HG03280 (cell line): ENCODE measurements at regions not wholly inside any gene's neighbourhood (a gene's known extent, or its start where the extent isn't known, plus 50 kb on each side); places are given as distances from the start of the nearest gene placed in this dataset.

Source experiments
- ATAC-seq: cut with Tn5 transposase; IDR thresholded peaks from one replicate; pipeline ENCODE4 v1.9.1; 2021; ENCODE audit warnings: mild to moderate bottlenecking, moderate library complexity; ENCODE audit not compliant: unreplicated experiment

DNA sequence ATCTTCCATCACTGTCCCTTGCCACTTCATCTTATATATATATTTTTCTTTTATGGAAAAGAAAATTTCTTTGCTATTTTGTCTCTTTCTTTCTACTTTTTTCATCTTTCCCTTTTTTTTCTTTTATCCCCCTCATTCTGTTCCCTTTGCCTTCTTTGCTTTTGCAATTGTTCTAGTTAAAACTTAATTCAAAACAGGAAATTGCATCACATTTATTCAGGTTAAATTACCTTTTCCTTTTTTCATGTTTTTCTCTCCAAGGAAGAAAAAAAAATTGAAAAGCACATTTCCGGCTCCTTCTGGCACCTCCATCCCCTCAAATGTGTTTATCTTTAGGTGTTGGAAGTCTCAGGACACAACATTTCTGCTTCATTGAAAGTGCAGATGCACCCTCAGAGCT lies 176.9 kb downstream of the FGF1 start:
- no peak for ATAC-seq

DNA sequence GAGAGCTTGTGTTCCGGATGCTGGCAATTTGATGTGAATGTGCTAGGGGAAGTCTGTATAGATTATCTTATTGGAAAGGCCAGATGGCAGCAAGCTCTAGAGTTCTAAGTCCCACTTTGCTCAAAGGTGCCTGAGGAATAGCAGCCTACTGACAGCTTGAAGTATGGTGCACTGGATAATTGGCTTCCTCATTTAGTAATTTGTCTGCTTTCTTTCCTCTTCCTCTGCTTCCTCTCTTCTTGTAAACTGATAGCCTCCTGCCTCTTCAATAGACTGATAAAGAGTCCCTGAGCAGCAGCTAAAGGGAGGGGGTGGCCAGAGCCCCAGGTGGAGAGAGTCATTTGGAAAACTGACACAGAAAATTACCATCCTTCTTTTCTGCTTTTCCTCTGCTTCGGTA lies 177.3 kb downstream of the FGF1 start:
- ATAC-seq = no peak

DNA sequence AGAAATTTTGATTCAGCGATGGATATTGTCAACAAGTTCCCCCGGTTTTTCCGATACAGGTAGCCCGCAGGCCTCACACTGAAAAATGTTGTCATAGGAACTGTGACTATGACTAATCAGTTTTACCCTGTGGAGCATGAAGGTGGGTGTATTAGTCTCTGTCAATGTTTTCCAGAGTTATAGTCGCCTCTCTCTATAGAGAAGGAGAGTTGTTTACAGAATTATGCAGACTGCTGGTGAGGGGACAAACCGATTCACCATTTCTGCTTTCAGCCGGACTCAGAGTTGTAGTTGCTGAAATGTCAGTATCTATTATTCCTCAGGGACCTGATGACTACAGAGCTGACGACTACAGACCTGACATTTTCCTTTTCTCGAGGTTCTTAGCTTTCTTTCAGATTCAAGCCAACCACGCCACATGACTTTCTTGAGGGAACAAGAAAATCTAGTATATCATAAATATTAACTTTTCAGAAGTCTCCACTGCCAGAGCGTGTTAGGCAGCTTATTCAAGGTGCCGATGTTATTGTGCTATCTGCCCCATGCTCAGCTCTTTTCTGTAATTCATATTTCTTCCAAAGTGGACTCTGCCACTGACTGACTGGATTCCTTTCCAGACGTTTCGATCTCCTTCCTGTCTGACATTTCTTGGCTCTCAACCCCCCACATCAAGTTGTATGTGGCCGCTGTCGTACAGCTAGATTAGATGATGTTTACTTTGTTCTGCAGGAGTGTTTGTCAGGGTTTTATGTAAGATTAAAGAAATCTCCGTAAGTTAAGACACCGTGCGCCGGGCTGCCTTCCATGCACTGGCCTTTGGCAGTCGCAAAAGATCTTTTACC lies 178.1 kb downstream of the FGF1 start:
- no peak for ATAC-seq

DNA sequence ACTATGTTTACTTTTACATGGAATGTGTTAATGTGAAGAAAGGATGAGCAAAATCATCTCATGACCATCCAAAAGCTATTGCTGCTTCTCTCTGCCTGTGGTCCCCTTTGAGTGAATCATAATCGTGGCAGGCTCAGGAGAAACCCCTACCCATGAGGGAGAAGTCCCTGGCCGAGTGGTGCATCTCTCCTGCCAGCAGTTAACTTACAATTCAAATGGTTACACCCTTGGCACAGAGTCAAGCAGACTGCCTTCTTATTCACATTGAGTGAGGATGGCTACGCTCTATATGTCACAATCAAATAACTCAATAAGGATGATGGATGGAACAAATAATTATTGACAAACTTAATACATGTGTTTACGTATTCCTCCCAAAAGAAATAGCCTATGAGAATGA lies 179.1 kb downstream of the FGF1 start:
- ATAC-seq = no peak

DNA sequence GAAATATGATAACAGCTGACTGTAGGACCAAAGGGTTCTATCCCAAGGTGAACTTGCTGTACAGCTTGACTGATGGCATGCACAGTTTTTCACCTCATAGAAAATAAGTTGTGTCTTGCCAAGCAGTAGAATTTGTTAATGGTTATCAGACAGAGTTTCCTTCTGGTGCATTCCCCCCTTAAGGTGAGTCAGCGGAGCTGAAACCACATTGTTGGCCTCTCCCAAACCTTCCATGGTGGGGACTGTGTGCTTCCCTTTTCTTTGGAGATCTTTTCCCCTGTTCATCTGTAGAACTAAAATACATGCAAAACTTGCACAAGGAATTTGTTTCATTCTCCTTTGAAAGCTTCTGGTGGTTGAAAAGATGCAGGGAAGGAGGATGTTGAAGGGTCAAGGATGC lies 179.8 kb downstream of the FGF1 start:
- ATAC-seq = no peak

DNA sequence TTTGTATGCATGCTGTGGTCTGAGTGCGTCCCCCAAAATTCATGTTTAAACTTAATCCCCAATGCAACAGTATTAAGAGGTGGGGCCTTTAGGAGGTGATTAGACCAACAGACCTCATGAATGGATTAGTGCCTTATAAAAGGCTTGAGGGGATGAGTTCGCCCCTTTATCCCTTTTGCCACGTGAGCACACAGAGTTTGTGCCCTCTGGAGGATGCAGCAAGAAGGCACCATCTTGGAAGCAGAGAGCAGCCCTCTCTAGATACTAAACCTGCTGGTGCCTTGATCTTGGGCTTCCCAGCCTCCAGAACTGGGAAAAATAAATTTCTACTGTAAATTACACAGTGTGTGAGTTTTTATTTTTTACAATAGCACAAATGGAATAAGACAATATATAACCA lies 177.1 kb upstream of the SPRY4 start:
- ATAC-seq = no peak

DNA sequence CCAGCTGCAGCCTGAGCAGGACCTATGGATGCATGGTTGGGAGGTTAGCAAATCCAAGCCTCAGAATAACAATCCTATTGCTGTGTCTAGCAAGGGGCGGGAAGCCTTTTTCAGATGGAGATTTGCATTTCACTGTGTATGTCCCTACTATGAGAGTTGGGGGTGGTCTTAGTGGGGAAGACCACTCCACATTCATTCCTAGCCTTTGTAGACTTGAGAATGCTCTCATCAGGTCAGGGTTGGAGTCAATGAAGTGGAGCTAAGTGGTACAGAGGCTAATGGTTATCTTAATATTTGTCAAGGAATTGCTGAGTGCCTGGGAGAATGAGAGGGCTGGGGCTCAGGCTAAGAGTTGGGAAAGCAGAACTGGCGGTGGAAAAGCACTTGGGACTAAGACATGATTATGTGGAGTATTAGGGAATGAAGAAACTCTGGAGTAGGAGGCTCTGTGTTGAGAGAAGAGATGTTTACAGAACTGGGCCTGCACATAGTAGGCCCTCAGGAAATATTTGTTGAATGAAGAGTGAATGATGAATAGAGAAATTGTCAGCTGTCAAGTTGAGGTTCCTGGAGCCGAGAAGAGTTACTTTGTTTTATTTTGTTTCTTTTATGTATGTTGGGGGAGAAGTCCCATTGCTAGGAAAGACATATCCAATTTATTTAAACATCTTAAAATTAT lies 175.5 kb upstream of the SPRY4 start:
- ATAC-seq = no peak

DNA sequence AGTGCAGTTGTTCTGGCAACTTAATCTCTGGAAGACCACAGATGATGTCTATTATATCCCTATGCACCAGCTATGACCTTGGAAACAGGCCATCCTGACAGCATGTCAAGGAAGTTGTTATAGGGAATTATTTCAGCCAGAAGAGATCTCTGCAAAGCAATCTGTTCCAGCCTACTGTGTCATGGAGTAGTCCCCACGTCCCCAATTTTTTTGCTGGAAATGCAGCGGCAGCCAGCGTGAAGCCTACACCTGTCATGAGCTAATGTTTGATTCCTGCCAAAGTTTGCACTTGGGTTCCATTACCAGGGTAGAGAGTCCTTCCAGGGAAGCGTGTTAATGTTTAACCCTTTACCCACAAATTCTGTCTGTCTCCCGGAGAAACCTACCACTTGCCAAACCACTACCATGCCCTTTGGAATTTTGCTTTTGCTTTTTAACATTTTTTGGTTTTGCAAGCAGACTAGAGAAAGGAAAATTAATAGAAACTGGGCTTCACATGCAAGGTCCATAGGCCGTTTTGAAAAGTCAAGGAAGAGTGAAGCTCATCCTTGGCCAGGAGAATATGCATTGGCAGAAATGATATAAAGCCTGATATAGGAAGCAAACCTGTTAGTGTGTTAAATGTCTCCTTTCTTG lies 174.9 kb upstream of the SPRY4 start:
- no peak for ATAC-seq

DNA sequence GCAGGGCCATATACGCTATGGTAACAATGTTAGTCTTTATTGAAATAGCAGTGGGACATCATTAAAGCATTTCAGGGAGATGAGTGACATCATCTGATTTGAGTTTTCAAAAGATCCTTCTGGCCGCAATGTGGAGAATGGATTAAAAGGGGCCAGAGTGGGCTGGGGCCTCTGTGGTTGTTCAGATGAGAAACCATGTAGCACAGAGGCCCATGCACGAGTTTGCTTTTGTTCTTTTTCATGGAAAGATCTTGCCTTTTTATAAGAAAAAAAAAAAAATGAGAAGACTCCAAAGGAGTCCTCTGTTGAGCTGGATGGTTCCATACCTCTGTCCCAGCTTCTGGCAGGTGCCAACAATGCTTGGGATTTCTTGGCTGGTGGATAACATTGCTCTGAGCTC lies 173.5 kb upstream of the SPRY4 start:
- no peak for ATAC-seq

DNA sequence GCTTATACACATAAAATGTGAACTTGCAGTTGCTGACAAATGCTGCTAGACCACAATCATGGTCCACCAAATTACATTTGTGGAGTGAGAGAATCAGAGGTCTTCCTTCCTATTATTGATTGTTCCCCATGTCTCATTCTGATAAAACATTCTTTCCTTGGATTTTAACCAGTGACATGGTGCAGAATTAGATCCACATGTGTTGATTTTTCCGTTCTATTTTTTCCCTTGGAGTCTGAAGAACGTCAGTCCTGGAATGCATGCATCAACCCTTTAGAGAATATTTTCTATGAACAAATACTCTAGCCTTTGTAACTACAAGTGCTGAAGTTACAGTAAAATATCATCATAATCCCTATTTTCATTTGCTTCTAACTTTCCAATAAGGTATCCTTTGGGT lies 170.7 kb upstream of the SPRY4 start:
- ATAC-seq = no peak

DNA sequence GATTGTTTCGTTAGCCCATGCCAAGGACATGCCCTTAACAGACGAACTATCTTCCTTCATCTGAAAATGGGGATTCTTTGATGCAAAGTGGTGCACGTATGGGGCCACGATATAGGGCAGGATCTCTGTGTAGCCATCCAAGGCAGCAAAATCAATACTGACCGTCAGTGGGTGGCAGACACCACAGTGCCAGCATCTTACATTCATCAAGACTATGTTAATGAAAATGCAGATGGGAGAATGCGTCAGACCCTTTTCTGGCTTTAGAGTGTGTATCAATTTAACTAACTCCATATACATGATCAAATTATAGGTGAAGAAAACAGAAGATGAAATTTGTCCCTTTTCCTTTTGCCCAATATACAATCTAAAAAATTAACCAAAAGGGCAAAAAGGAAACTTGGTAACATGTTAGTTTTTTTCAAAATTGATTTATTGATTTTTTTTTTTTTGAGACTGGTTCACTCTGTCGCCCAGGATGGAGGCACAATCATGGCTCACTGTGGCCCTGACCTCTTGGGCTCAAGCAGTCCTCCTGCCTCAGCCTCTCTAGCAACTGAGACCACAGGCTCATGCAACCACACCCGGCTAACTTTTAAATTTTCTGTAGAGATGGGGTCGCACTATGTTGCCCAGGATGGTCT lies 169.2 kb upstream of the SPRY4 start:
- ATAC-seq = no peak

DNA sequence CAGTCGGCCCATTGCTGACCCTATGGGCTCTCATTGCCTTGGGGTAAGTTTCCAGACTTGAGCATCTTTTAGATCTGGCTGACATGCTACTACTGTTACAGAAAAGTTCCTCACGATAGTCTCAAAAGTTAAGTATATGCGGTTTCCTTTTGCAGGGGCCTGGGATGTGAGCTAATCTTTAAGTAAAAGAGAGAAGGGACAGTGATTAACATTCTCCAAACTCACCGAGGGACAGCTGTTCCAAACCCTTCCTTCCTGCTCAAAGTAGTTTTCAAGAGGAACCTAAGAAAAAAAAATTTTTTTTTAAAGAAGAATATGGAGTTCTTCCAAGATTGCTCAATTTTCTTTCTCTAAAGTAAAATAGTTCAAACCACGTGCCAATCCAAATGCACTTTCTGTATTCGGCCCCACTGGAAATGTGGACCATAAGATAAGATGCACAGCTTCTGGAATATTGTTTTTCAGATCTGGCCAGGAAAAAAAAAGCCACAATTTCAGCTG lies 168.0 kb upstream of the SPRY4 start:
- ATAC-seq = no peak

DNA sequence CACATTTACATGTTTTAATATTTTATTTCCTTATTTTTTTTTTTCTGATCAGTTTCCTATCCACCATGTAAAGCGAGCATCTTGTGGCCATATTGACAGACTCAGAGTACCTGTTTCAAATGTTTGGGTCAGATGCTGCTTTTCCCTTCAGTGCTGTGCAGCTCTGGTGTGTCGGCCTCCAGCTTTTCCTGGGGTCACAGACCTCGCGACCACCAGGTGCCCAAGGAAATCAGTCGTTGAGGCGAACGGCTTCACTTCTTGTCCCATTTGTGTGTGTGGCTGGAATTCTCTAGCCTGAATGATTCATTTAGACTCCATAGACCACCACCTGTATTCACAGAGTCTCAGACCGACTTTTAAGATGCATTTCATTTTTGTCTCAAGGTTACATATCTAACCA lies 166.9 kb upstream of the SPRY4 start:
- ATAC-seq = no peak

DNA sequence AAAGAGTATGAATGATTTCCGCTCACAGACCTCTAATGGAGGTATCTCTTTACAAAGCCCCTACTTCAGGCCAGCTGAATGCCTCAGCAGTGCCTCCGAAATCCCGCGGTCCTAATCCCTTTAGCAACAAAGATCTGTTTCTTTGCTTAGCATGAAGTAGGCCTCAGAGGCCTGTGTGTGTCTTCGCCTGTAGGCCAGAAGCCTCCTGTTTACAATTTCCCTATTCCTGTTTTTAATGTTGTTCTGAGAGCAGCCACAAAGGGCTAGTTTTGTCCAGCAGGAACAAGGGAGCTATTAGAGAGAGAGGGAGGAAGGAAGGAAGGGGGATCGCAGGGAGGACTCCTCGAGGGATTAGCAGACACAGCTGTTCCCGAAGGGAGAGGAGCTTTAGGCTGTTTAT lies 166.4 kb upstream of the SPRY4 start:
- no peak for ATAC-seq

DNA sequence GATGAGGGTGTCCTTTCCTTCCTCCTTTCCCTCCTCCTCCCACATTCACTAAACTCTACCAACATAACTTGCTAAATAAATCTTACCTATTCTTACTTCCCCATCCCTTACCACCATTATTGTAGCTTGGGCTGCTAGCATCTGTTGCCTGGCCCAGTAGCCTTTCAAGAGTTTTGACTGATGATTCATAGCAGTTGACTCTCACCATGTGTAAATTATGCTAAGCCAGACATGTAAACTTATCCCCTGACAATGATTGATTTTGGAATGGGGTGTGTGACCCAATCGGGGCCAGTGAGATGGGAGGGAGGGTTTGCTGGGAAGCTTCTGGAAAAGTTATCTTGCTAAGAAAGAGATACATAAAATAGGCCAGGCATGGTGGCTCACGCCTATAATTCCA lies 161.8 kb upstream of the SPRY4 start:
- no peak for ATAC-seq

DNA sequence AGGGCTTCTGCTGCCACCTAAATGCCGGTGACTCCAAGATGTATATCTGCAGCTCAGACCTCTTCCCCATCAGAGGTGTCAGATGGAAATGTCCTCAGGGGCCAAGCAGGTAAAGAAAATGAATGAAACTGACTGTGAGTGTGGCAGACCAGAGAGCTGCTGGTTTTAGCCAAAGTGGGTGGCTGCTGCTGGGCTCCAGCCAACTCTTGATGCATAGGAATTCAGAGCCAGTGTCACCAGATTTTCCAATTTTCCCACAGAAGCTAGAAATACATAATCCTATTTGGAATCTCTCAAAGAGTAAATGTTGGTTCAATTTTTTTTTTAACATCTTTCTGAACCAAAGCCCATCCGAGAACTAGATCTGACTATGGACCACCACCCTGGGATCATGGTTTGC lies 161.2 kb upstream of the SPRY4 start:
- ATAC-seq = no peak

DNA sequence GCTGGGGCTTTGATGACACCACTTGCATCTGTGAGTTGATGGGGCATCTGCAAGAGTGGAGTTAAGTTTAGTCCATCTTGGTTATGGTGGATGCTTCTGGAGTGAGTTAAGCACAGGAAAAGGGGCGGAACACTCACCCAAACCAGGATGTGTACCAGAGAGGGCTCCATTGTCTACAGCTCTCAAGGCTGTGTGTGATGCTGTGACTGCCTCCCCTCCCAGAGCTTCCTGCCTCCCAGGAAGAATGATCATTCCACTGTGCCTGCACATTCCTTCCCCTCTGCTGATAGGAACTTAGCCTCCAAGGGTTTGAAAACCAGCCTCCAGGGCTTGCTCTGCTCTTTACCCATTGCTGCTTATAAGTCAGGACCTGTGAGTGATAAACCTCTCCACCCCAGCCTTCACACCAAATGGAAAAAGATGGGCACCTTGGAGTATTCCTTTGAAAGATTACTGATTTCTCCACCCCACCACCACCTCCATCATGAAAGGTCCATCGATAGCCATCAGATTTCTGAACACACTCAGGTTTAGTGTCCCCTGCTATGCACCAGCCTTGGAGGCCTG lies 160.1 kb upstream of the SPRY4 start:
- no peak for ATAC-seq

DNA sequence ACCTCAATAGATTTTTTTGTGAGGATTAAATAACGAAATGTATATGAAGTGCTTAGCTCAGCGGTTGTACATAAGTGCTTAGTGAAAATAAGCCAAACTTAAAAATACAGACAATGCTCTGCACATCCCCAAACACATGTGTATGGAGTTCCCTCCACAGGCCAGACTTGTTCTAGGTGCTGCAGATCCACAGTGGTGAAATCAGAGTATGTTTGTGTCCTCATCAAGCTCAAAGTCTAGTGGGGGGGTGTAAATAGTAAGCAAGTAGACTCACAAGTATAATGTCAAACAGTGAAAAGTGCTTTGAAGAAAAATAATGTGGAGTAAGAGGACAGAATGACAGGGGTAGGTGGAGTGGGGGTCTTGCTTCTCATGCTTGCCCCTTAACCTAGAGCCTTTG lies 157.4 kb upstream of the SPRY4 start:
- ATAC-seq = no peak

DNA sequence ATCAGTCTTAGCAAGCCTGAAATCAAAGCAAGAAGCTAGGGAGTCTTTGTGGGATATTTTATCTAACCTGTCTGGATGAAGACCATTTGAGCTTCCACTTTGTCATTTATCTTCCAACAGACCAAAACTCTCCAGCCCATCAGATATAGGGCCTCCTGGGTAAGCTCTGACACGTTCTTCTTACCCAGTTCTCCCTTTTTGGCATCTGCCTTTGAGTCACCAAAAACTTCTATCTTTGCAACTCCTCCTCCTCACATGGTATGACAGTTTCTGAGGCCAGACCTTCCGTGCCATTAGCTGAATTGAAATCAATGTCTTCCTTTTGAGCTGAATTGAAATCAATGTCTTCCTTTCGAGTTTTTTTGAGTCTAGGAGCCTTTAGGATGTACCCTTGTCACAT lies 156.6 kb upstream of the SPRY4 start:
- ATAC-seq = no peak

DNA sequence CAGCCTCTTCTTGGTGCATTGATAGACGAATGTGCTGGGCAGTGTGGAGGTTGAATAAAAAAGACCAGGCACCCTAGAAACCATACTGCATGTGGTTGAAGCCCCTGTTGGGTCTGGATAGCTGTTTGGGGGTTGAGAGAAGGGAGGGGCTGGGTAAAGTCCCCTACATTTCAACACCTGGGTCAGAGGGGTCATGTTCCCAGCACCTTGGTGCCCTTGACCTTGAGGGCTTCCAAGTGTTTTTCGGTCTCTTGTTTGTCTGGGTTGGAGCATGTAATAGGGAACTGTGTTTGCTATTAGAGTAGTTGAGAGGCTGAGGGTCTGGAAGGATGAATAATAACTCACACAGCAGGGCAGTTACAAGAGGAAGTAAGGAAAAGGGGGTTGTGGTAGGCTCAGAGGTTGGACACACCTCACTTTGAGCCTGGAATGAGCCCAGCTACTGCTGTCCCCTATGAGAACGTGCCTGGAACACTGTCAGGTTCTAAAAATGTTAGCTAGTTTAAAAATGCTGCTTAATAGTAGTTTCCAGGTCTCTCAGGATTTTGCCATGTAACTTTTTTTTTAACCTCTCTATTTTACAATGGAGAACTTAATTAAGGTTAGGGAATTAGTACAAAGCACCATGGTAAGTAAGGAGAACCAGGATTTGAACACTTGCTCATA lies 155.2 kb upstream of the SPRY4 start:
- ATAC-seq = no peak

DNA sequence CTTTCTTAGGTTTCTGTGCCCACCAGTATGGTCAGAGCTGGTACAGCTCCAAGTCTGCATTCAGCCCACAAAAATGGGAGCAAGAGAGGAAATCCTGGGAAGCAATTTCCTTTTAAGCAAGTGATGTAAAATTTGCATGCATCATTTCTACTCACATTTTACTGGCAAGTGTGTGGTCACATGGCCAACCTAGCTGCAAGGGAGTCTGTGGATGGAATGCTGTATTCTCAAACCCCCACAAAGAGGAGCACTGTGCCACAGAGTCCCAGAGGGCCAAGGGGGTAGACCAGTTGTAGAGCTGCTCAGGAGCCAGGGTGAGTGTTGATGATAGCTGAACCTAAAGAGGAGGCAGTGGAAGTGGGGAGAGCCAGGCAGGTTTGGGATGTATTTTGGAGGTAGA lies 154.3 kb upstream of the SPRY4 start:
- no peak for ATAC-seq
